ENCODE measurements at regions not wholly inside any gene's neighbourhood (a gene's known extent, or its start where the extent isn't known, plus 50 kb on each side); places are given as distances from the start of the nearest gene placed in this dataset.

GRCh38 chr6:157767775-157768156, 55.3 kb upstream of the SNX9 start:
- TF ChIP-seq FOXJ3 (CRISPR knock-in tag; IDR thresholded peaks at IDR 0.05) (no peak), EP300 (IDR thresholded peaks at IDR 0.05; ENCODE audit: borderline replicate concordance in 1 of 2, low read depth in 1 of 2, low read length in 1 of 2) (no peak), SMC3 (IDR thresholded peaks at IDR 0.05; ENCODE audit: low read depth, low read length) (no peak), SIN3A (IDR thresholded peaks at IDR 0.05; ENCODE audit: borderline replicate concordance, low read depth, low read length) (no peak)
- Histone ChIP-seq H3K4me1 (ENCODE audit: control insufficient read depth in 1 of 2, insufficient read depth in 2 of 2, low read depth in 1 of 2, low read length in 1 of 2) (peaks cover 12 to 15% of the 10 kb centered on the region in 2 experiments), H3K4me2 (no peak overlapping the region), H3K9me2 (no peaks in the 10 kb centered on the region), H3K4me3 (ENCODE audit: low read depth in 2 of 2, low read length in 1 of 2) (no peak overlapping the region), H3F3A (replicated peaks; ENCODE audit: insufficient read depth) (peaks cover 30% of the 10 kb centered on the region), H3K36me3 (replicated peaks in 1 of 2; ENCODE audit: control insufficient read depth in 1 of 2, insufficient read depth in 2 of 2, low read length in 1 of 2) (no peaks in the 10 kb centered on the region), H3K27me3 (ENCODE audit: insufficient read depth) (no peaks in the 10 kb centered on the region), H3K9me3 (no peaks in the 10 kb centered on the region), H3K79me2 (ENCODE audit: insufficient read depth) (no peaks in the 10 kb centered on the region), H2AFZ (ENCODE audit: low read depth) (no peak overlapping the region), H3K9ac (no peak overlapping the region), H4K20me1 (ENCODE audit: insufficient read depth) (no peaks in the 10 kb centered on the region), H3K27ac (ENCODE audit: low read depth in 2 of 2, low read length in 1 of 2) (no peak overlapping the region)
- POLR2A ChIA-PET: no interaction called here
- WGBS (ENCODE audit: low lambda C conversion rate): 100% methylated on average over 2 of the region's 3 CpGs
- CTCF ChIA-PET: no interaction called here
- DNase-seq: no peak

DNA sequence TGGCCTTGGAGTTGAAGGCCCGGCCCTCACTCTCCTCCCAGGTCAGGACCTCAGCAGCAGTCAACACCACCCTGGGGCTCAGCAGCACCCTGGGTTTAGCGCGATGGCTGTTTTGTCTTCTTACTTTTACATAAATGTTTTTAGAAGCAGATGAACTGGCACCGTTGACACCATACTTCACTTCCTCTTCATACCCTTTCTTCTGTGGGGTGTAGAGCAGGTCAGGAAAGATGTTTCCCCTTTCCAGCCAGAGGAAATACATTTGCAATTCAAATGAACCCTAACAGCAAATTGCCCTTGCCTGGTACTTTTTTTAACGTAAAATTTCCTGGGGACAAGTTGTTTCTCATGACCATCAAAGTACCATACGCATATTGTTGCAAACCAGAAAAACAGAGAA, 54.7 kb upstream of the SNX9 start:
- TF ChIP-seq JUND (IDR thresholded peaks at IDR 0.05): no peak
- TF ChIP-seq SIN3A (IDR thresholded peaks at IDR 0.05; ENCODE audit: borderline replicate concordance, low read depth, low read length): no peak
- TF ChIP-seq POLR2AphosphoS5 (IDR thresholded peaks at IDR 0.05; ENCODE audit: low read depth, low read length): no peak
- no peak for TF ChIP-seq PBX3 (IDR thresholded peaks at IDR 0.05)
- TF ChIP-seq USF2 (IDR thresholded peaks at IDR 0.05; ENCODE audit: borderline replicate concordance, low read depth, low read length): no peak
- TF ChIP-seq RAD21 (IDR thresholded peaks at IDR 0.05; ENCODE audit: low read length): no peak
- TF ChIP-seq SMC3 (IDR thresholded peaks at IDR 0.05; ENCODE audit: low read depth, low read length): no peak
- TF ChIP-seq CHD2 (IDR thresholded peaks at IDR 0.05; ENCODE audit: low read length, partially characterized antibody): no peak
- TF ChIP-seq FOXM1 (IDR thresholded peaks at IDR 0.05; ENCODE audit: low read depth): no peak
- TF ChIP-seq, protein P1, sequence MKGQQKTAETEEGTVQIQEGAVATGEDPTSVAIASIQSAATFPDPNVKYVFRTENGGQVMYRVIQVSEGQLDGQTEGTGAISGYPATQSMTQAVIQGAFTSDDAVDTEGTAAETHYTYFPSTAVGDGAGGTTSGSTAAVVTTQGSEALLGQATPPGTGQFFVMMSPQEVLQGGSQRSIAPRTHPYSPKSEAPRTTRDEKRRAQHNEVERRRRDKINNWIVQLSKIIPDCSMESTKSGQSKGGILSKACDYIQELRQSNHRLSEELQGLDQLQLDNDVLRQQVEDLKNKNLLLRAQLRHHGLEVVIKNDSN (IDR thresholded peaks at IDR 0.05; ENCODE audit: borderline replicate concordance, low read depth): no peak
- no peak for TF ChIP-seq ELF1 (IDR thresholded peaks at IDR 0.05)
- TF ChIP-seq YY1 (IDR thresholded peaks at IDR 0.05; ENCODE audit: low read depth): no peak
- TF ChIP-seq MAX (IDR thresholded peaks at IDR 0.05; ENCODE audit: low read depth): no peak
- TF ChIP-seq ZBTB33 (IDR thresholded peaks at IDR 0.05; ENCODE audit: borderline replicate concordance, low read depth): no peak
- no peak for TF ChIP-seq MXI1 (IDR thresholded peaks at IDR 0.05; ENCODE audit: low read depth, low read length)
- no peak for TF ChIP-seq NFIC (IDR thresholded peaks at IDR 0.05; ENCODE audit: borderline replicate concordance)
- no peak for TF ChIP-seq FOXJ3 (CRISPR knock-in tag; IDR thresholded peaks at IDR 0.05)

More for the DNA sequence above, 54.7 kb upstream of the SNX9 start:
- H3K4me1 ChIP-seq (ENCODE audit: control insufficient read depth in 1 of 2, insufficient read depth in 2 of 2, low read depth in 1 of 2, low read length in 1 of 2): peaks cover 10% of the 10 kb centered on the region in 2 experiments
- no peaks in the 10 kb centered on the region for H3K27me3 ChIP-seq (ENCODE audit: insufficient read depth)
- H4K20me1 ChIP-seq (ENCODE audit: insufficient read depth): no peaks in the 10 kb centered on the region
- H2AFZ ChIP-seq (ENCODE audit: low read depth): no peak overlapping the region
- H3K9me2 ChIP-seq: no peaks in the 10 kb centered on the region
- no peak overlapping the region for H3K27ac ChIP-seq (ENCODE audit: low read depth in 2 of 2, low read length in 1 of 2)
- no peak overlapping the region for H3K9ac ChIP-seq
- no peak overlapping the region for H3K4me2 ChIP-seq
- no peaks in the 10 kb centered on the region for H3K79me2 ChIP-seq (ENCODE audit: insufficient read depth)
- WGBS (ENCODE audit: low lambda C conversion rate): 96% methylated on average over 6 of the region's 6 CpGs
- H3K9me3 ChIP-seq: no peaks in the 10 kb centered on the region
- no peak overlapping the region for H3K4me3 ChIP-seq (ENCODE audit: low read depth in 2 of 2, low read length in 1 of 2)
- H3K36me3 ChIP-seq (replicated peaks in 1 of 2; ENCODE audit: control insufficient read depth in 1 of 2, insufficient read depth in 2 of 2, low read length in 1 of 2): no peaks in the 10 kb centered on the region
- H3F3A ChIP-seq (replicated peaks; ENCODE audit: insufficient read depth): peaks cover 34% of the 10 kb centered on the region
- ChIA-PET POLR2A (no interaction called here), CTCF (interaction anchor here (4.8 kb wide), 1 partner anchor 12 kb away, joined by 43 read pairs; no protein-coding TSS in a partner anchor)
- no peak for DNase-seq

All from SK-N-SH (cell line).